ENCODE measurements at regions not wholly inside any gene's neighbourhood (a gene's known extent, or its start where the extent isn't known, plus 50 kb on each side); places are given as distances from the start of the nearest gene placed in this dataset.

- TF ChIP-seq CTCF (IDR thresholded peaks at IDR 0.05) (no peak), POLR2AphosphoS5 (IDR thresholded peaks at IDR 0.05; ENCODE audit: low read depth, low read length) (no peak), TCF7L2 (IDR thresholded peaks at IDR 0.05; ENCODE audit: low read depth, low read length) (no peak), REST (IDR thresholded peaks at IDR 0.05; ENCODE audit: insufficient read depth in 1 of 2, low read depth in 2 of 2, low read length in 1 of 2) (no peak), SIN3A (IDR thresholded peaks at IDR 0.05; ENCODE audit: borderline replicate concordance, insufficient read depth, low read depth, low read length) (no peak)
These were observed 81.7 kb upstream of the HK2 start for GRCh38 chr2:74751981-74752851.
